ENCODE measurements at regions not wholly inside any gene's neighbourhood (a gene's known extent, or its start where the extent isn't known, plus 50 kb on each side); places are given as distances from the start of the nearest gene placed in this dataset.

DNA sequence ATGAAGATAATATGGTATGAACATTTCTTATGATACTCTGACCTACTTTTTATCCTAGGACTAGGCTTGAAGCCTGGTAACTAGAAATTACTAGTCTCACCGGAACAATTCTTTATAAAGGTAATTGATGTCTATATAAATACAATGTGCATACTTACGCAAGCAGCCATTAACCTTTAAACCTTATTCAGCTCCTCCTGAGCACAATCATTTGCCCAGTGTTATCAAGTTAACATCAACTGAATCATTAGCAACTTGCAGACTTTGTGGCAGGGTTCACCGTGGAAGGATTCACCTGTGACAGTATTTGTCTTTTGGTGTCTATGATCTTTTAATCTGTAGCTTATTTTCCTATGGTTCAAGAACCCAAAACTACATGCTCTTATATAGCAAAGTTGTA, 508.6 kb upstream of the KLHL1 start:
- Histone ChIP-seq H3K4me3 (ENCODE audit: low read depth in 1 of 2, low read length in 1 of 2) (no peak overlapping the region), H3K27ac (no peak overlapping the region), H3K9me3 (no peaks in the 10 kb centered on the region), H3K36me3 (no peaks in the 10 kb centered on the region), H3K27me3 (no peaks in the 10 kb centered on the region), H3K4me1 (ENCODE audit: control insufficient read depth in 1 of 2, insufficient read depth in 1 of 2, low read depth in 1 of 2, low read length in 1 of 2) (no peaks in the 10 kb centered on the region)
- TF ChIP-seq, protein P1, sequence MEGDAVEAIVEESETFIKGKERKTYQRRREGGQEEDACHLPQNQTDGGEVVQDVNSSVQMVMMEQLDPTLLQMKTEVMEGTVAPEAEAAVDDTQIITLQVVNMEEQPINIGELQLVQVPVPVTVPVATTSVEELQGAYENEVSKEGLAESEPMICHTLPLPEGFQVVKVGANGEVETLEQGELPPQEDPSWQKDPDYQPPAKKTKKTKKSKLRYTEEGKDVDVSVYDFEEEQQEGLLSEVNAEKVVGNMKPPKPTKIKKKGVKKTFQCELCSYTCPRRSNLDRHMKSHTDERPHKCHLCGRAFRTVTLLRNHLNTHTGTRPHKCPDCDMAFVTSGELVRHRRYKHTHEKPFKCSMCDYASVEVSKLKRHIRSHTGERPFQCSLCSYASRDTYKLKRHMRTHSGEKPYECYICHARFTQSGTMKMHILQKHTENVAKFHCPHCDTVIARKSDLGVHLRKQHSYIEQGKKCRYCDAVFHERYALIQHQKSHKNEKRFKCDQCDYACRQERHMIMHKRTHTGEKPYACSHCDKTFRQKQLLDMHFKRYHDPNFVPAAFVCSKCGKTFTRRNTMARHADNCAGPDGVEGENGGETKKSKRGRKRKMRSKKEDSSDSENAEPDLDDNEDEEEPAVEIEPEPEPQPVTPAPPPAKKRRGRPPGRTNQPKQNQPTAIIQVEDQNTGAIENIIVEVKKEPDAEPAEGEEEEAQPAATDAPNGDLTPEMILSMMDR (IDR thresholded peaks at IDR 0.05): no peak

DNA sequence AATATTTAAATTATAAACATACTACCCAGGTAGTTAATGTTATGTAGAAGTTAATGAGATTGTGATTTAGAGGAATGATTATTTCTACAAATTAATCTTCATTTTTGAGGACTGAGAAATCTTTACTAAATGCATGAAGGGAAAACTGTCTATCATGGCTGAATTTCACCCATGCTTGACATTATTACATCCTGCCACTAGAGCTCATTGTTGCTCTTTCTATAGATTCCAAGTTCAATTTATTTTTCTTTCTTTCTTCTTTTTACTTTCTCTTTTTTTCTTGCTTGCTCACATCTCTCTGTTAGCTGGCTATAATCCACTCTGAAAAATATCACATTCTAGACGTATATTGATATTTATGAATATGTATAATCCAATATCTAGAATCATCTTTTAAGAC, 505.0 kb upstream of the KLHL1 start:
- TF ChIP-seq, protein P1 (IDR thresholded peaks at IDR 0.05): no peak
- Histone ChIP-seq H3K27ac (no peak overlapping the region), H3K4me3 (ENCODE audit: low read depth in 1 of 2, low read length in 1 of 2) (no peak overlapping the region), H3K9me3 (no peaks in the 10 kb centered on the region), H3K27me3 (no peaks in the 10 kb centered on the region), H3K4me1 (ENCODE audit: control insufficient read depth in 1 of 2, insufficient read depth in 1 of 2, low read depth in 1 of 2, low read length in 1 of 2) (no peaks in the 10 kb centered on the region), H3K36me3 (no peaks in the 10 kb centered on the region)

DNA sequence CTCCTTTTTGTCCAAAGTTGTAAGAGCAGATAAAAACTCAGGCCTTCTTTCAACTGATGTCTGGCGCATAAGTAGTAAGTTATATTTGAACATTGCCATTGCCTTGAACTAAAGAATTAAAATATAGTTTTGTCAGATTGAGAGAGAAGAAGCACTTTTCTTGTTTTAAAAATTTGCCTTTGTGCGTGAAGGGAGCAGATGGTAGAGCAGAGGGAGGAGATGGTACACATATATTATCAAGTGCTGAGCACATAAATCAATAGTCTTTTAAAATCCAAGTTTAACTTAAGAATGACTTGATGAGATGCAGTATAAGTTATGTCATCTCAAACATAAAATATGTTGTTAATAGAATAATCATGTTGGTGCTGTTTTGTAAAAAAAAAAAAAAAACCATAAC, 504.6 kb upstream of the KLHL1 start:
- H3K36me3 ChIP-seq: no peaks in the 10 kb centered on the region
- TF ChIP-seq, protein P1 (IDR thresholded peaks at IDR 0.05): no peak
- no peak overlapping the region for H3K4me3 ChIP-seq (ENCODE audit: low read depth in 1 of 2, low read length in 1 of 2)
- no peaks in the 10 kb centered on the region for H3K27me3 ChIP-seq
- H3K27ac ChIP-seq: no peak overlapping the region
- no peaks in the 10 kb centered on the region for H3K9me3 ChIP-seq
- no peaks in the 10 kb centered on the region for H3K4me1 ChIP-seq (ENCODE audit: control insufficient read depth in 1 of 2, insufficient read depth in 1 of 2, low read depth in 1 of 2, low read length in 1 of 2)

DNA sequence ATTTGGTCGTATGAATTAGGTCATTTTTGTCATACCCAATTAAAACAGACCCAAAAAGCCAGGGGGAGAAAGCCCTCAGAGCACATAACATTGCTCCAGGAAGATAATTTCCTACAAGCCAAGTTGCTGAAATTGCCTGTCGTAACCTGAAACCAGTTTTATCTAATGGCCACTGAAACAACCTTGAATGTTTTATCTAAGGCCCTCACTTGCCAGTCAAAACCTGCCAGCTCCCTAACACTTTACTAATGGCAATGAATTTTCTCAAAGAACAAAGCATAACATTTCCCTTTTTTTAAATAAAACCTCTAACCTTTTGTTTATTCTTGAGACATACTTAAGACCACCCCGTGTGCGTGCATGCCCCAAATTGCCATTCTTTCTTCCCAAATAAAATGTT, 496.2 kb upstream of the KLHL1 start:
- TF ChIP-seq, protein P1 (IDR thresholded peaks at IDR 0.05): no peak
- Histone ChIP-seq H3K4me3 (ENCODE audit: low read depth in 1 of 2, low read length in 1 of 2) (no peak overlapping the region), H3K27me3 (no peaks in the 10 kb centered on the region), H3K27ac (no peak overlapping the region), H3K9me3 (no peaks in the 10 kb centered on the region), H3K4me1 (ENCODE audit: control insufficient read depth in 1 of 2, insufficient read depth in 1 of 2, low read depth in 1 of 2, low read length in 1 of 2) (no peaks in the 10 kb centered on the region), H3K36me3 (no peaks in the 10 kb centered on the region)

DNA sequence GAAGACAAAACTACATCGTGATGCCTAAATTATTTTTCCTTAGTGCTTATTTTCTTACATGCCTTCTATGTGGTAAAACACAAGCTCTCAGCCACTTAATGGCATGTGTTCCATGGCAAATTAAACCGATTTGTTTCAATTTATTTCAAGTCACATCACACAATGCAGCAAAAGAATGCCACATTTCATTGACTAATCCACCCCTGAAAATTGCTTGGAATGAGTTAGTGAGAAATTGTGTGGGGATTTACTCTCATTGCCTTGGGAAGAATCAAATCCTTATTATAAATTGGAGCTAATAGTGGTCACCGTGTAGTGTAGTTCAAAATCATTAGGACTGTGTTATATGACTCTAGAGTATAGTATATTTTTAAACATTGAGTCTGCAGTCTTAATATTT, 485.5 kb upstream of the KLHL1 start:
- TF ChIP-seq, protein P1 (IDR thresholded peaks at IDR 0.05): no peak
- no peaks in the 10 kb centered on the region for H3K4me1 ChIP-seq (ENCODE audit: control insufficient read depth in 1 of 2, insufficient read depth in 1 of 2, low read depth in 1 of 2, low read length in 1 of 2)
- no peak overlapping the region for H3K4me3 ChIP-seq (ENCODE audit: low read depth in 1 of 2, low read length in 1 of 2)

DNA sequence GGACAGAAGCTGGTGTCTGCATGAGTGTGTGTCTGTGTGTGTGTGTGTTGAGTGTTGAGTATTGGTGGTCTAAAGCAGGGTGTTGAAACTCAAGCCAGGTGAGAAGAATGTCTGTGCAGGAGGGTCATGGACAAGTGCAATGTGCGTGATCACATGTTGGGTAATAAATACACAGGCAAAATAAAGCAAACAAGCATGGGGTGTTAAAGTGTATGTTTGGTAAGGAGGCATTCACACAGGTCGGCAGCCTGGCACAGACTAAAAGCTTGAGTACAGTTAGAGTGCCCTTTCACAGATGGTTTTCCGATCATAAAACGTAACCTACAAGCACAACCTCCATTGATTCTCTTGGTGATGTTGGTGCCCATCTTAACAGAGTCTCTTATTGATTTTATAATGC, 476.9 kb upstream of the KLHL1 start:
- Histone ChIP-seq H3K4me3 (ENCODE audit: low read depth in 1 of 2, low read length in 1 of 2) (no peak overlapping the region), H3K27me3 (no peaks in the 10 kb centered on the region), H3K36me3 (no peaks in the 10 kb centered on the region), H3K4me1 (ENCODE audit: control insufficient read depth in 1 of 2, insufficient read depth in 1 of 2, low read depth in 1 of 2, low read length in 1 of 2) (no peaks in the 10 kb centered on the region), H3K9me3 (no peaks in the 10 kb centered on the region), H3K27ac (no peak overlapping the region)
- TF ChIP-seq, protein P1 (IDR thresholded peaks at IDR 0.05): no peak

More for the DNA sequence above, 485.5 kb upstream of the KLHL1 start:
- H3K36me3 ChIP-seq: no peaks in the 10 kb centered on the region
- H3K27ac ChIP-seq: no peak overlapping the region
- H3K9me3 ChIP-seq: no peaks in the 10 kb centered on the region
- no peaks in the 10 kb centered on the region for H3K27me3 ChIP-seq
